SH-SY5Y (cell line): ENCODE measurements at regions not wholly inside any gene's neighbourhood (a gene's known extent, or its start where the extent isn't known, plus 50 kb on each side); places are given as distances from the start of the nearest gene placed in this dataset.

Source experiments
- GATA2 ChIP-seq: IDR thresholded peaks from 2 replicates; pipeline ENCODE4 v1.6.1; 2011; ENCODE audit warnings: mild to moderate bottlenecking, low read depth, low read length
- GATA3 ChIP-seq: IDR thresholded peaks from 2 replicates; pipeline ENCODE4 v1.6.1; 2011; ENCODE audit warnings: low read depth, mild to moderate bottlenecking, low read length, moderate library complexity

DNA sequence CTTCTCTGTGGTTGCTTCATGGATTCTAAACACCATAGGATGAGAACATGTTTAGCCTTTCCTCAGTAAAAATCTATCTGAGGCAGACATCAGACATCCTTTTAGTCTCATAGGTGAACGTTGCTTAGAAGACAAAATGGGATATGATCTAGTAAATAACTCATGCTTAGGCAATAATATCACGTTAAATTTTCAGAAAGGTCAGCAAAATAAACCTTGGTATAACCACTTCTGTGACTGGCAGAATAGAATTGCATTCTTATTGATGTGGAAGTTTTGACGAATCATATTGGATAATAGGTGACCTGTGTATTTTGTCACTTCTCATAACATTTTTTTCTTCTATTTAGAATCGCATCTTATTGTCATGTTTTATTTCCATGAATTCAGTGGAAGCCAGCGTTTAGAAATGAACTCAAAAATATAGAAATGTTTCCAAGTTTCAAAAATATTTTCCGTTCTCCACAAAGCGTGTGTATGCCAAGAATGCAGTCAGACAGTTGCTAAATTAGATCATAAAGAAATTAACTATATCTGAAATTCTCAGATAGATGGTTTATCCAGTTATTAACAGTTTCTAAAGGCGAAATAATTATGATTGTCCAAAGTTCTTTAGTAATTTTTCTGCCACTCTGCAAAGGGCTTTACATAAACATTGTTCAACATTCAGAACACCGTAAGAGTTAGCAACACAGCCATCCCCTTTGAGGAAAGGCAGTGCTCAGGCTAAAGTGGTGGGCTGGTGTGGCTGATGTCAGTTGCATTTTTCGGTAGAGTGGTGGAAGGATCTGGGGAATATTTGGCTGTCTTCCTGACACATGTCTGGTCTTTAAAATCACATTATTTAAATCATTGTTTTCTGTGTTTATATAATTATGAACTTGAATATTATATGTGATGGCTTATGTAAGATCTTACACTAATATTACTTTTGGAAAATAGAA, 827.2 kb downstream of the MTRR start:
- TF ChIP-seq GATA2, result no peak
- TF ChIP-seq GATA3, result no peak
